NT2/D1 (cell line): ENCODE measurements at regions not wholly inside any gene's neighbourhood (a gene's known extent, or its start where the extent isn't known, plus 50 kb on each side); places are given as distances from the start of the nearest gene placed in this dataset.

Source experiments
- SUZ12 ChIP-seq: IDR thresholded peaks from 2 replicates; pipeline ENCODE4 v1.6.1; 2011; ENCODE audit not compliant: insufficient read length, insufficient read depth; ENCODE audit errors: extremely low read depth
- YY1 ChIP-seq: IDR thresholded peaks from 2 replicates; pipeline ENCODE4 v1.6.1; 2011; ENCODE audit not compliant: insufficient read length, insufficient read depth
- ZNF274 ChIP-seq: IDR thresholded peaks from 2 replicates; pipeline ENCODE4 v1.6.1; 2011; ENCODE audit warnings: mild to moderate bottlenecking, low read depth, low read length

DNA sequence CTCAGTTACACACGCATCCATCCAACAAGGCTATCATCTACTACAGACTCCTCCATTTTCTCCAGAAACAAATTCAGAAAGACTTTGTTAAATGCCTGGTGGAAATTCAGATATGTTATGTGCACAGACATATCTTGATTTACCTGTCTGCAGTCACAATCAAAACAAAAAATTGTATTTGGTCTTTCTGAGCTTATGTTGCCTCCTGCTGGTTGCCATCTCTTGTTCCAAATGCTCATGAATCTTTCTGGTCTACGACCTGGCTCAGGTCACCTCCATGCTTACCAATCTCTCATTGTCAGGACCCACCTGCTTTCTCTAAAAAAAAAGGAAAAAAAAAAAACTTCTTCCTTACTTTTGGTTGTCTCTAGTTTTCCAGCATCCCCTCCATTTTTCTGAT, 169.2 kb upstream of the PLXNC1 start:
- no peak for TF ChIP-seq ZNF274
- no peak for TF ChIP-seq SUZ12
- TF ChIP-seq YY1: no peak
